ENCODE measurements at regions not wholly inside any gene's neighbourhood (a gene's known extent, or its start where the extent isn't known, plus 50 kb on each side); places are given as distances from the start of the nearest gene placed in this dataset.

DNA sequence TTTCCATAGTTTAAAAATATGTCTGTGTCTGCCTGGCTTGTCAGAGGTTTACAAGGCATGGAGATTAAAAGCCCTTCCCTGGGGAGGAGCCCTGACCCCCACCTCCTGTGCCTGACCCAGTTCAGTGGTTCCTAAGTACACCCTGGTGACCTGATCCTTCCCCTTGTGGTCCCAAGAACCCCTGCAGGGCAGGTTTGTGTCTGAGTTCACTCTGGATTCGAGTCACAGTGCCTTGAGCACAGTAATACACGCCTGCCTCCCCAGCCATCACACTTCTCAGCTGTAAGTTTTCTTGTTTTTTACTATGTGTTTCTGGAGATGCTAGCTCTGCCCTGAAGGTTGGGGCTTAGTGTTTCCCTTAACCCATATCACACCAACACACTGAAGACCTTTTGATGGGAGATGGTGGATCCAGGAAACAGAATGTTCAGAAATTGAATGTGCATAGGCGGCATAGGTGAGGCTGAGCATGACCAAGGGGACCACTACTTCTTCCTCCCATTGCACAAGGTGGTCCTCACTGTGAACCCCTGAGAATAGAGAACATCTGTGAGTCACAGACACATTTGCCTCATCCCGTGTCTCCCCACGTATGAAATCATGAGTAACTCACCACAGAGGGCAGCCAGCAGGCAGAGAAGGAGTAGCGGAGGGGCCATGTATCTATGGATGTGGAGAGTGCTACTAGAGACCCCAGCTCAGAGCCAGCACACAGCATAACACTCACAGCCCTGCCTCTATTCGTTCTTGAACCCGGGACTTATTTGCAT lies 962.9 kb downstream of the TMEM121 start:
- intact Hi-C loops (cut with DNase I) = no loop called here
- no peak overlapping the region for H3K27ac ChIP-seq
- no peaks in the 10 kb centered on the region for H3K4me1 ChIP-seq
- H3K9me3 ChIP-seq = no peaks in the 10 kb centered on the region
- no peaks in the 10 kb centered on the region for H3K36me3 ChIP-seq
- WGBS, 2 donors = 52 to 61% methylated on average over 6 to 8 of the region's 8 CpGs
- DNase-seq = no peak
- H3K4me3 ChIP-seq (replicated peaks in 1 of 3) = no peak overlapping the region
- no peak for TF ChIP-seq POLR2A (IDR thresholded peaks at IDR 0.05)
- TF ChIP-seq, protein P1, sequence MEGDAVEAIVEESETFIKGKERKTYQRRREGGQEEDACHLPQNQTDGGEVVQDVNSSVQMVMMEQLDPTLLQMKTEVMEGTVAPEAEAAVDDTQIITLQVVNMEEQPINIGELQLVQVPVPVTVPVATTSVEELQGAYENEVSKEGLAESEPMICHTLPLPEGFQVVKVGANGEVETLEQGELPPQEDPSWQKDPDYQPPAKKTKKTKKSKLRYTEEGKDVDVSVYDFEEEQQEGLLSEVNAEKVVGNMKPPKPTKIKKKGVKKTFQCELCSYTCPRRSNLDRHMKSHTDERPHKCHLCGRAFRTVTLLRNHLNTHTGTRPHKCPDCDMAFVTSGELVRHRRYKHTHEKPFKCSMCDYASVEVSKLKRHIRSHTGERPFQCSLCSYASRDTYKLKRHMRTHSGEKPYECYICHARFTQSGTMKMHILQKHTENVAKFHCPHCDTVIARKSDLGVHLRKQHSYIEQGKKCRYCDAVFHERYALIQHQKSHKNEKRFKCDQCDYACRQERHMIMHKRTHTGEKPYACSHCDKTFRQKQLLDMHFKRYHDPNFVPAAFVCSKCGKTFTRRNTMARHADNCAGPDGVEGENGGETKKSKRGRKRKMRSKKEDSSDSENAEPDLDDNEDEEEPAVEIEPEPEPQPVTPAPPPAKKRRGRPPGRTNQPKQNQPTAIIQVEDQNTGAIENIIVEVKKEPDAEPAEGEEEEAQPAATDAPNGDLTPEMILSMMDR (IDR thresholded peaks at IDR 0.05) = no peak
- H3K27me3 ChIP-seq = no peaks in the 10 kb centered on the region

DNA sequence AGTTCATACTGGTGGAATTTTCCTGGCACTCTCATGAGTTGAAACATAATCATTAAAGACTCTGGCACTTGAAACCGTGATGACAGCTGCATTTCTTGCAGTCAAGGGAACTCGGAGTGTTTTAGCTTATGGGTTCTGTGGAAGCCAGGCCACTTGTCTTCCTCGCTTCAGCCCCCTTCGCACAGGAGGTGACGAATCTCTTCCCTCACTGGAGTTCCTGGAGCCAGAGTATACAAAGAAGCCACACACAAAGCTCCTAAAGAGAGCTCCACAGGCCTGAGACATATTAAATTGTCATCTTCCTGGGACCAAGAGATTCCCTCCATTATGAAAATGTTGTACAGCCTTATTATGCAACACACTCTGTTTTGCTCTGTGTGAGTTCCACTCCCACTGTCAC lies 964.1 kb downstream of the TMEM121 start:
- DNase-seq = no peak
- intact Hi-C loops (cut with DNase I) = no loop called here
- TF ChIP-seq POLR2A (IDR thresholded peaks at IDR 0.05) = no peak
- no peaks in the 10 kb centered on the region for H3K4me1 ChIP-seq
- H3K9me3 ChIP-seq = no peaks in the 10 kb centered on the region
- 75% methylated on average over 5 of the region's 5 CpGs for WGBS, 2 donors
- no peaks in the 10 kb centered on the region for H3K36me3 ChIP-seq
- H3K4me3 ChIP-seq (replicated peaks in 1 of 3) = no peak overlapping the region
- H3K27ac ChIP-seq = no peak overlapping the region
- H3K27me3 ChIP-seq = no peaks in the 10 kb centered on the region

DNA sequence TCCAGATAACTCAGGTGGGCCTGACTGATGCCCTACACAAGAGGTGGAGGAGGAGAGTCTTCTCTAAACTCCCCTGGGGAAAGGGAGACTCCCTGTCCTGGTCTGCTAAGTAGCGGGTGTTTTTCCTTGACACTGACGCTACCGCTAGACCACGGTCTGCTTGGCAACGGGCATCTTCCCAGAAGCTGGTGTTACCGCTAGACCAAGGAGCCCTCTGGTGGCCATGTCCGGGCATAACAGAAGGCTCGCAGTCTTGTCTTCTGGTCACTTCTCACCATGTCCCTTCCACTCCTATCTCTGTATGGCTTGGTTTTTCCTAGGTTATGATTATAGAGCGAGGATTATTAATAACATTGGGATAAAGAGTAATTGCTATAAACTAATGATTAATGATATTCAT lies 965.5 kb downstream of the TMEM121 start:
- Histone ChIP-seq H3K27ac (no peak overlapping the region), H3K9me3 (no peaks in the 10 kb centered on the region), H3K4me3 (replicated peaks in 1 of 3) (no peak overlapping the region), H3K36me3 (no peaks in the 10 kb centered on the region), H3K4me1 (no peaks in the 10 kb centered on the region), H3K27me3 (no peaks in the 10 kb centered on the region)
- WGBS, 2 donors = 70 to 81% methylated on average over 9 of the region's 9 CpGs
- intact Hi-C loops (cut with DNase I) = no loop called here
- no peak for TF ChIP-seq POLR2A (IDR thresholded peaks at IDR 0.05)
- TF ChIP-seq, protein P1 (IDR thresholded peaks at IDR 0.05) = no peak
- no peak for DNase-seq

DNA sequence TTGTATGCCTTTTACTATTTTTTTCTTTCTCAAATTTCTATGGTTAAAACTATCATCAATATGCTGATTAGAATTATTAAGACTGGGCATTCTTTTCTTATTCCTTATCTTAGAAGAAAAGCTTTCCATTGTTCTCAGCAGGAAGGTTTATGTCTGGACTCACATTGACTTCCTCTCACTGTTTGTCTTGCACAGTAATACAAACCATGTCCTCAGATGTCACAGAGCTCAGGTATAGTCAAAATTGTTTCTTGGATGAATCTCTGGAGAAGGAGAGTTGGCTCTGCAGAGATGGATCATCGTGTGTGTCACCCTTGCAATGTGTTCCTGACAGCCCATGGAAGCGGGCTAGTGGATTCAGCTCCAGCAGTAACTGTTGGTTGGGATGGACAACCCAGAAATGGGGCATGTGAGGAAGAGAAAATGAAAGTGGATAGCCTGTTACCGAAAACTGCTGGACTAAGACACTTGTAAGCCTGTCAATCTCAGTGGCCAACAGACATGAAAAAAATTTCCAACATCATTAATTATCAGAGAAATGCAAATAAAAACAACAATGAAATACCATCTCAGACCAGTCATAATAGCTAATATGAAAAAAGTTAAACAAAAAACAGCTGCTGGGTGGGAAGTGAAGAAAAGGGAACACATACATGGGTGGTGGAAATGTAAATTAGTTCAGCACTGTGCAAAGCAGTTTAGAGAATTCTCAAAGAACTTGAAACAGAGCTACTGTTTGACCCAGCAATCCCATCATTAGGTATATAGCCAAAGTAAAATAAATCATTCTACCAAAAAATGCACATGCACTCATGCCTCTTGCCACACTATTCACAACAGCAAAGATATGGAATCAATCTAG lies 967.8 kb downstream of the TMEM121 start:
- intact Hi-C loops (cut with DNase I) = no loop called here
- H3K4me3 ChIP-seq (replicated peaks in 1 of 3) = no peak overlapping the region

DNA sequence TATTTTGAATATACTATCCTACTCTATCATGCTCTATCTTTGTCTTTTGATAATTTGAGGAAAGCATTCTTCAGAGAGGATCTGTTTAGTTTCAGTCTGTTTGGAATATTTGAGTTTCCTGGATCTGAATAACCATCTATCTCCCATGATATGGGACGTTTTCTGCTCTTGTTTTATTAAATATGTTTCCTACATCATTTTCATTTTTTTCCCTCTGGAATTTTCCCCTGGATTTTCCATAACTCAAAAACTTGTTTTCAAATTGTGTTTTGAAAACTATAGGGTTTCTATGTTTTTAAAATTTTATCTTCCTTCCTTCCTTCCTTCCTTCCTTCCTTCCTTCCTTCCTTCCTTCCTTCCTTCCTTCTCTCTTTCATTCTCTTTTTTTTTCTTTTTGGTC lies 974.2 kb downstream of the TMEM121 start:
- no peak for TF ChIP-seq POLR2A (IDR thresholded peaks at IDR 0.05)
- TF ChIP-seq, protein P1 (IDR thresholded peaks at IDR 0.05) = no peak
- WGBS, 2 donors = 22 to 24% methylated on average over 1 of the region's 1 CpG
- no peaks in the 10 kb centered on the region for H3K9me3 ChIP-seq
- no peaks in the 10 kb centered on the region for H3K27me3 ChIP-seq
- no peak overlapping the region for H3K27ac ChIP-seq
- no peaks in the 10 kb centered on the region for H3K36me3 ChIP-seq
- intact Hi-C loops (cut with DNase I) = no loop called here
- DNase-seq = no peak
- no peak overlapping the region for H3K4me3 ChIP-seq (replicated peaks in 1 of 3)
- no peaks in the 10 kb centered on the region for H3K4me1 ChIP-seq

More for the DNA sequence above, 967.8 kb downstream of the TMEM121 start:
- H3K27me3 ChIP-seq = no peaks in the 10 kb centered on the region
- no peaks in the 10 kb centered on the region for H3K36me3 ChIP-seq
- no peak for TF ChIP-seq POLR2A (IDR thresholded peaks at IDR 0.05)
- TF ChIP-seq, protein P1 (IDR thresholded peaks at IDR 0.05) = no peak
- DNase-seq = no peak
- WGBS, 2 donors = 34 to 47% methylated on average over 3 of the region's 3 CpGs
- no peaks in the 10 kb centered on the region for H3K4me1 ChIP-seq
- H3K27ac ChIP-seq = no peak overlapping the region
- H3K9me3 ChIP-seq = no peaks in the 10 kb centered on the region
